Left ventricle myocardium inferior (tissue), 1 donor: ENCODE measurements at regions not wholly inside any gene's neighbourhood (a gene's known extent, or its start where the extent isn't known, plus 50 kb on each side); places are given as distances from the start of the nearest gene placed in this dataset.

Experiments
- DNase-seq: peaks from one replicate; pipeline ENCODE4 v3.0.0-alpha.2; 2020
- H3K27ac ChIP-seq: fragments of 200-600 bp; replicated peaks from 2 replicates; pipeline ENCODE4 v1.8.0; 2021
- H3K27me3 ChIP-seq: fragments of 200-600 bp; 2 replicates; pipeline ENCODE4 v1.8.0; 2021; ENCODE audit warnings: low read depth
- H3K36me3 ChIP-seq: fragments of 200-600 bp; 2 replicates; pipeline ENCODE4 v1.8.0; 2021
- H3K4me1 ChIP-seq: fragments of 200-600 bp; 2 replicates; pipeline ENCODE4 v1.8.0; 2021
- H3K4me3 ChIP-seq: fragments of 200-600 bp; 2 replicates; pipeline ENCODE4 v1.8.0; 2021; ENCODE audit warnings: mild to moderate bottlenecking, moderate library complexity
- H3K9me3 ChIP-seq: fragments of 200-600 bp; replicated peaks from 2 replicates; pipeline ENCODE4 v1.8.0; 2021
- CTCF ChIP-seq: fragments of 200-600 bp; IDR thresholded peaks from 2 replicates; pipeline ENCODE4 v1.8.0; 2021; ENCODE audit warnings: antibody characterized with exemption, mild to moderate bottlenecking, borderline replicate concordance
- intact Hi-C: fragments of 100-400 bp; cut with micrococcal nuclease; formaldehyde crosslinking; loops from one replicate; pipeline ENCODE4 v1.11.0; 2022
- donor health status: DM: no; HTN: yes; CAD: no; lungs with severe emphysema.

- TF ChIP-seq CTCF = no peak
- Histone ChIP-seq H3K36me3 (no peaks in the 10 kb centered on the region), H3K27ac (no peak overlapping the region), H3K9me3 (no peaks in the 10 kb centered on the region), H3K4me3 (no peak overlapping the region), H3K27me3 (no peaks in the 10 kb centered on the region), H3K4me1 (no peaks in the 10 kb centered on the region)
- intact Hi-C loops = no loop called here
- no peak for DNase-seq
Measured at GRCh38 chr5:152306386-152306785, 98.7 kb downstream of the NMUR2 start.

- no peaks in the 10 kb centered on the region for H3K9me3 ChIP-seq
- no peaks in the 10 kb centered on the region for H3K27me3 ChIP-seq
- intact Hi-C loops = no loop called here
- peaks cover 4% of the 10 kb centered on the region for H3K4me1 ChIP-seq
- H3K27ac ChIP-seq = no peak overlapping the region
- no peak for TF ChIP-seq CTCF
- H3K36me3 ChIP-seq = no peaks in the 10 kb centered on the region
- no peak overlapping the region for H3K4me3 ChIP-seq
- DNase-seq = no peak
Measured at GRCh38 chr5:152305525-152305924, 99.6 kb downstream of the NMUR2 start.

GRCh38 chr5:152303841-152304240 is 101.2 kb downstream of the NMUR2 start:
- TF ChIP-seq CTCF = no peak
- Histone ChIP-seq H3K27me3 (no peaks in the 10 kb centered on the region), H3K9me3 (no peaks in the 10 kb centered on the region), H3K27ac (no peak overlapping the region), H3K4me1 (peaks cover 9% of the 10 kb centered on the region), H3K4me3 (no peak overlapping the region), H3K36me3 (no peaks in the 10 kb centered on the region)
- intact Hi-C loops = no loop called here
- DNase-seq = no peak

- no peak overlapping the region for H3K4me3 ChIP-seq
- no peaks in the 10 kb centered on the region for H3K9me3 ChIP-seq
- no peak for TF ChIP-seq CTCF
- no peak overlapping the region for H3K27ac ChIP-seq
- DNase-seq = no peak
- H3K4me1 ChIP-seq = peaks cover 9% of the 10 kb centered on the region
- H3K36me3 ChIP-seq = no peaks in the 10 kb centered on the region
- no peaks in the 10 kb centered on the region for H3K27me3 ChIP-seq
- intact Hi-C loops = no loop called here
Measured at GRCh38 chr5:152297866-152298265, 107.2 kb downstream of the NMUR2 start.

- DNase-seq = no peak
- no peak overlapping the region for H3K27ac ChIP-seq
- intact Hi-C loops = no loop called here
- H3K9me3 ChIP-seq = peaks cover 10% of the 10 kb centered on the region
- H3K27me3 ChIP-seq = no peaks in the 10 kb centered on the region
- no peak overlapping the region for H3K4me3 ChIP-seq
- no peak for TF ChIP-seq CTCF
- H3K36me3 ChIP-seq = no peaks in the 10 kb centered on the region
- H3K4me1 ChIP-seq = peaks cover 16% of the 10 kb centered on the region
Measured at GRCh38 chr5:152293189-152293588, 111.9 kb downstream of the NMUR2 start.

- Histone ChIP-seq H3K27ac (no peak overlapping the region), H3K36me3 (no peaks in the 10 kb centered on the region), H3K4me3 (no peak overlapping the region), H3K27me3 (no peaks in the 10 kb centered on the region), H3K9me3 (peaks cover 10% of the 10 kb centered on the region), H3K4me1 (peaks cover 20% of the 10 kb centered on the region)
- intact Hi-C loops = no loop called here
- no peak for DNase-seq
- no peak for TF ChIP-seq CTCF
Measured at GRCh38 chr5:152290181-152290580, 114.9 kb downstream of the NMUR2 start.
